ENCODE measurements at regions not wholly inside any gene's neighbourhood (a gene's known extent, or its start where the extent isn't known, plus 50 kb on each side); places are given as distances from the start of the nearest gene placed in this dataset.

GRCh38 chr1:239744851-239745250 is 346.8 kb upstream of the FMN2 start:
- H3K27ac ChIP-seq, result no peak overlapping the region
- H3K36me3 ChIP-seq, result no peaks in the 10 kb centered on the region
- no peaks in the 10 kb centered on the region for H3K27me3 ChIP-seq
- 65 to 70% (median 68%) methylated on average over 3 of the region's 3 CpGs for WGBS, 3 donors
- TF ChIP-seq, protein P1, sequence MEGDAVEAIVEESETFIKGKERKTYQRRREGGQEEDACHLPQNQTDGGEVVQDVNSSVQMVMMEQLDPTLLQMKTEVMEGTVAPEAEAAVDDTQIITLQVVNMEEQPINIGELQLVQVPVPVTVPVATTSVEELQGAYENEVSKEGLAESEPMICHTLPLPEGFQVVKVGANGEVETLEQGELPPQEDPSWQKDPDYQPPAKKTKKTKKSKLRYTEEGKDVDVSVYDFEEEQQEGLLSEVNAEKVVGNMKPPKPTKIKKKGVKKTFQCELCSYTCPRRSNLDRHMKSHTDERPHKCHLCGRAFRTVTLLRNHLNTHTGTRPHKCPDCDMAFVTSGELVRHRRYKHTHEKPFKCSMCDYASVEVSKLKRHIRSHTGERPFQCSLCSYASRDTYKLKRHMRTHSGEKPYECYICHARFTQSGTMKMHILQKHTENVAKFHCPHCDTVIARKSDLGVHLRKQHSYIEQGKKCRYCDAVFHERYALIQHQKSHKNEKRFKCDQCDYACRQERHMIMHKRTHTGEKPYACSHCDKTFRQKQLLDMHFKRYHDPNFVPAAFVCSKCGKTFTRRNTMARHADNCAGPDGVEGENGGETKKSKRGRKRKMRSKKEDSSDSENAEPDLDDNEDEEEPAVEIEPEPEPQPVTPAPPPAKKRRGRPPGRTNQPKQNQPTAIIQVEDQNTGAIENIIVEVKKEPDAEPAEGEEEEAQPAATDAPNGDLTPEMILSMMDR (IDR thresholded peaks at IDR 0.05), result no peak
- TF ChIP-seq EP300 (IDR thresholded peaks at IDR 0.05), result no peak
- TF ChIP-seq POLR2A (IDR thresholded peaks at IDR 0.05), result no peak
- intact Hi-C loops (cut with DNase I), result no loop called here
- H3K9me3 ChIP-seq, result no peaks in the 10 kb centered on the region
- no peak overlapping the region for H3K4me3 ChIP-seq
- DNase-seq, result no peak
- peaks cover 3% of the 10 kb centered on the region for H3K4me1 ChIP-seq (ENCODE audit: insufficient read depth)

- H3K36me3 ChIP-seq, result no peaks in the 10 kb centered on the region
- WGBS, 3 donors, result 84 to 91% (median 87%) methylated on average over 2 of the region's 2 CpGs
- H3K4me3 ChIP-seq, result no peak overlapping the region
- TF ChIP-seq, protein P1 (IDR thresholded peaks at IDR 0.05), result no peak
- no peak for TF ChIP-seq EP300 (IDR thresholded peaks at IDR 0.05)
- TF ChIP-seq POLR2A (IDR thresholded peaks at IDR 0.05), result no peak
- no peaks in the 10 kb centered on the region for H3K9me3 ChIP-seq
- no peaks in the 10 kb centered on the region for H3K27me3 ChIP-seq
- no peaks in the 10 kb centered on the region for H3K4me1 ChIP-seq (ENCODE audit: insufficient read depth)
- no peak for DNase-seq
- intact Hi-C loops (cut with DNase I), result no loop called here
- no peak overlapping the region for H3K27ac ChIP-seq
Measured at GRCh38 chr1:239755107-239755912, 336.4 kb upstream of the FMN2 start.

- DNase-seq, result no peak
- no peak overlapping the region for H3K27ac ChIP-seq
- H3K27me3 ChIP-seq, result no peaks in the 10 kb centered on the region
- 87 to 93% (median 88%) methylated on average over 2 of the region's 2 CpGs for WGBS, 3 donors
- no peaks in the 10 kb centered on the region for H3K9me3 ChIP-seq
- no peaks in the 10 kb centered on the region for H3K36me3 ChIP-seq
- TF ChIP-seq POLR2A (IDR thresholded peaks at IDR 0.05) (no peak), EP300 (IDR thresholded peaks at IDR 0.05) (no peak)
- TF ChIP-seq, protein P1 (IDR thresholded peaks at IDR 0.05), result no peak
- intact Hi-C loops (cut with DNase I), result no loop called here
- H3K4me3 ChIP-seq, result no peak overlapping the region
- H3K4me1 ChIP-seq (ENCODE audit: insufficient read depth), result no peaks in the 10 kb centered on the region
Measured at GRCh38 chr1:239757716-239758115, 334.0 kb upstream of the FMN2 start.

- Histone ChIP-seq H3K27ac (no peak overlapping the region), H3K4me3 (no peak overlapping the region), H3K27me3 (no peaks in the 10 kb centered on the region), H3K36me3 (no peaks in the 10 kb centered on the region), H3K9me3 (no peaks in the 10 kb centered on the region), H3K4me1 (ENCODE audit: insufficient read depth) (no peaks in the 10 kb centered on the region)
- WGBS, 3 donors, result 86 to 91% (median 86%) methylated on average over 3 of the region's 3 CpGs
- intact Hi-C loops (cut with DNase I), result no loop called here
- no peak for DNase-seq
- no peak for TF ChIP-seq POLR2A (IDR thresholded peaks at IDR 0.05)
- TF ChIP-seq, protein P1 (IDR thresholded peaks at IDR 0.05), result no peak
- no peak for TF ChIP-seq EP300 (IDR thresholded peaks at IDR 0.05)
Measured at GRCh38 chr1:239758756-239759155, 332.9 kb upstream of the FMN2 start.

Data from ovary (tissue), 7 donors.